IPS-18c (cell line): ENCODE measurements at regions not wholly inside any gene's neighbourhood (a gene's known extent, or its start where the extent isn't known, plus 50 kb on each side); places are given as distances from the start of the nearest gene placed in this dataset.

ENCODE experiments used
- H3K4me3 ChIP-seq: 2 replicates; pipeline ENCODE4 v1.7.0; 2013; ENCODE audit warnings: low read depth, mild to moderate bottlenecking, low read length, moderate library complexity; ENCODE audit not compliant: insufficient read depth
- H3K9me3 ChIP-seq: one replicate; pipeline ENCODE4 v1.6.1; 2013; ENCODE audit warnings: mild to moderate bottlenecking, low read length, moderate library complexity; ENCODE audit not compliant: control insufficient read depth, insufficient read depth

- Histone ChIP-seq H3K9me3 (no peaks in the 10 kb centered on the region), H3K4me3 (no peak overlapping the region)
Observed at GRCh38 chr18:22626771-22627170, 209.1 kb upstream of the CTAGE1 start.

GRCh38 chr18:22627506-22627905 lies 209.8 kb upstream of the CTAGE1 start:
- no peaks in the 10 kb centered on the region for H3K9me3 ChIP-seq

GRCh38 chr18:22628795-22629510 lies 211.2 kb upstream of the CTAGE1 start:
- no peaks in the 10 kb centered on the region for H3K9me3 ChIP-seq
- no peak overlapping the region for H3K4me3 ChIP-seq

More at GRCh38 chr18:22627506-22627905, 209.8 kb upstream of the CTAGE1 start:
- H3K4me3 ChIP-seq: no peak overlapping the region

GRCh38 chr18:22630980-22631379 lies 213.3 kb upstream of the CTAGE1 start:
- H3K4me3 ChIP-seq: no peak overlapping the region
- H3K9me3 ChIP-seq: no peaks in the 10 kb centered on the region

GRCh38 chr18:22632191-22632590 lies 214.5 kb upstream of the CTAGE1 start:
- no peak overlapping the region for H3K4me3 ChIP-seq
- H3K9me3 ChIP-seq: no peaks in the 10 kb centered on the region

GRCh38 chr18:22634464-22634863 lies 216.7 kb upstream of the CTAGE1 start:
- Histone ChIP-seq H3K4me3 (no peak overlapping the region), H3K9me3 (no peaks in the 10 kb centered on the region)

GRCh38 chr18:22637787-22638186 lies 220.1 kb upstream of the CTAGE1 start:
- Histone ChIP-seq H3K9me3 (no peaks in the 10 kb centered on the region), H3K4me3 (no peak overlapping the region)

GRCh38 chr18:22639026-22639463 lies 221.3 kb upstream of the CTAGE1 start:
- no peaks in the 10 kb centered on the region for H3K9me3 ChIP-seq

GRCh38 chr18:22639561-22639960 lies 221.8 kb upstream of the CTAGE1 start:
- H3K4me3 ChIP-seq: no peak overlapping the region
- no peaks in the 10 kb centered on the region for H3K9me3 ChIP-seq

More at GRCh38 chr18:22639026-22639463, 221.3 kb upstream of the CTAGE1 start:
- no peak overlapping the region for H3K4me3 ChIP-seq

- no peaks in the 10 kb centered on the region for H3K9me3 ChIP-seq
- no peak overlapping the region for H3K4me3 ChIP-seq
Observed at GRCh38 chr18:22640281-22640842, 222.6 kb upstream of the CTAGE1 start.

GRCh38 chr18:22641958-22642357 lies 224.2 kb upstream of the CTAGE1 start:
- H3K4me3 ChIP-seq: no peak overlapping the region
- H3K9me3 ChIP-seq: no peaks in the 10 kb centered on the region

- no peak overlapping the region for H3K4me3 ChIP-seq
- no peaks in the 10 kb centered on the region for H3K9me3 ChIP-seq
Observed at GRCh38 chr18:22643731-22644130, 226.0 kb upstream of the CTAGE1 start.

GRCh38 chr18:22650247-22650646 lies 232.5 kb upstream of the CTAGE1 start:
- no peak overlapping the region for H3K4me3 ChIP-seq
- no peaks in the 10 kb centered on the region for H3K9me3 ChIP-seq

- H3K9me3 ChIP-seq: no peaks in the 10 kb centered on the region
- no peak overlapping the region for H3K4me3 ChIP-seq
Observed at GRCh38 chr18:22657619-22658018, 239.9 kb upstream of the CTAGE1 start.

GRCh38 chr18:22658318-22658717 lies 240.6 kb upstream of the CTAGE1 start:
- Histone ChIP-seq H3K9me3 (no peaks in the 10 kb centered on the region), H3K4me3 (no peak overlapping the region)

GRCh38 chr18:22663378-22663777 lies 245.7 kb upstream of the CTAGE1 start:
- H3K4me3 ChIP-seq: no peak overlapping the region
- no peaks in the 10 kb centered on the region for H3K9me3 ChIP-seq

- Histone ChIP-seq H3K4me3 (no peak overlapping the region), H3K9me3 (no peaks in the 10 kb centered on the region)
Observed at GRCh38 chr18:22666411-22666940, 248.8 kb upstream of the CTAGE1 start.

GRCh38 chr18:22667156-22667555 lies 249.4 kb upstream of the CTAGE1 start:
- no peaks in the 10 kb centered on the region for H3K9me3 ChIP-seq
- no peak overlapping the region for H3K4me3 ChIP-seq
